ENCODE measurements at regions not wholly inside any gene's neighbourhood (a gene's known extent, or its start where the extent isn't known, plus 50 kb on each side); places are given as distances from the start of the nearest gene placed in this dataset.
"Not testable (repeated sequence)": the region's sequence is repeated elsewhere in the genome, so short reads cannot be mapped to it uniquely, and the experiment has no call there.

DNA sequence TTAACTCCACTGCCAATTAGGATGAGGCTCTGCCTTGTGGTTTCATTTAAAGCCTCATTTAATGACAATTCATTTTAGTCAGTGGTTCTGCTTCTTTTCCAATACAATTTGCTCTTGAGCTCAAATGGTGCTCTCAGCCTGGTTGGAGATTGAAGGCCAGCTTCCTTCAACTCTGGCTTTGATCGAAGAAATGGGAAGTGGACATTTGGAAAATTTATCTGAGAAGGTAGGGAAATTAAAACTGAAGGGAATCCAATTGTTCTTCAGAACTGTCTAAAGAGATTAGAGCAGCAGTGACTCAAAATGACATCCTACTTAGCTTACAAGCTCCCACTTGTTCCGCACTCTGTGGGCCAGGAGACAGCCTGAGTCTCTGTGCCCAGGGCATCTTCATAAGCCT lies 206.8 kb downstream of the SMARCA1 start:
- intact Hi-C loops (cut with DNase I), result no loop called here
- WGBS, 2 donors, result 83 to 97% methylated on average over 2 of the region's 2 CpGs

DNA sequence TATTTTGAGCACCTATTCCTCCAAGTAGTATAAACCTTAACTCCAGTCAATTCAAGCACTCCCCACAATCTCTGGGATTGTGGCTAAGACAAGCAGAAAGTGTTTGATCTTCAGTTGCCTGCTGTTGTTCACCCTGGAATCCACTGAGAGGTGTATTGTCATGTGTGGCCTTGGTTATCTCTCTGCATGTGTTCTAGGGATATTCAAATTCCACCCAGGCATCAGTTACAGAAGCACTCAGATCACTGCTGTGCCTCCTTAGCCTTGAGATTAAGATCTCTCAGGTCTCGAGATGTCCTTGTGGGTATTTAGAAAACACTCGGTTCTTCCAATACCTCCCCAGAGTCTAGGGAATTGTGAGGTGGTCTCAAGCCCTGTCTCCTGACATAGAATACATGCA lies 213.3 kb downstream of the SMARCA1 start:
- no peak overlapping the region for H3K27ac ChIP-seq (ENCODE audit: low read depth in 1 of 2, low read length in 2 of 2)
- no peak for DNase-seq
- intact Hi-C loops (cut with DNase I), result no loop called here
- no peaks in the 10 kb centered on the region for H3K4me1 ChIP-seq (ENCODE audit: control insufficient read depth in 1 of 2, insufficient read depth in 2 of 2, low read length in 2 of 2)
- no peak for ATAC-seq (ENCODE audit: low FRiP score)
- H3K4me3 ChIP-seq (ENCODE audit: low read length in 2 of 2), result no peak overlapping the region
- no peaks in the 10 kb centered on the region for H3K27me3 ChIP-seq (ENCODE audit: control insufficient read depth in 1 of 2, insufficient read depth in 2 of 2, low read length in 1 of 2)
- H3K36me3 ChIP-seq (ENCODE audit: control insufficient read depth in 1 of 2, insufficient read depth in 2 of 2, low read length in 1 of 2), result no peaks in the 10 kb centered on the region
- WGBS, 2 donors, result 53 to 62% methylated on average over 2 of the region's 2 CpGs
- H3K9me3 ChIP-seq (ENCODE audit: control insufficient read depth, low read length), result no peaks in the 10 kb centered on the region

More for the DNA sequence above, 206.8 kb downstream of the SMARCA1 start:
- ATAC-seq (ENCODE audit: low FRiP score), result no peak
- H3K4me3 ChIP-seq (ENCODE audit: low read length in 2 of 2), result no peak overlapping the region
- no peaks in the 10 kb centered on the region for H3K4me1 ChIP-seq (ENCODE audit: control insufficient read depth in 1 of 2, insufficient read depth in 2 of 2, low read length in 2 of 2)
- no peak overlapping the region for H3K27ac ChIP-seq (ENCODE audit: low read depth in 1 of 2, low read length in 2 of 2)
- no peak for DNase-seq
- H3K27me3 ChIP-seq (ENCODE audit: control insufficient read depth in 1 of 2, insufficient read depth in 2 of 2, low read length in 1 of 2), result no peaks in the 10 kb centered on the region
- no peaks in the 10 kb centered on the region for H3K9me3 ChIP-seq (ENCODE audit: control insufficient read depth, low read length)
- no peaks in the 10 kb centered on the region for H3K36me3 ChIP-seq (ENCODE audit: control insufficient read depth in 1 of 2, insufficient read depth in 2 of 2, low read length in 1 of 2)

DNA sequence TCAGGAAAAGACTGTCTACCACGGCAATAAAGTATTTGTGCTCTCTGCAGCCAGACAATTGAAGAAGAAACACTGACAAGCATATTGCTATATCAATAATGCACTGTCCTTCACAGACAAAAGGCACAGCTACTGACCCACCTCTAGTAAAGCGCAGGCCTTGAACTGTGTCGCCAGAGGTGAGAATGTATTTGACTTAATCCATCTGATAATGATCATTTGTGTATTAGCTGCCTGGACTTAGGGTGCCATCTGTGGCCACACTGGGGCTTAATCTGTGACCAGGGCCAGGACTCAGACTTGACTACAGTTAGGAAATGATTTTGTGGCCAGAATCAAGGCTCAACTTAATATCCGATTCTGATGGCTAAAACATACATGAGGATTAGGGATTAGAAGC lies 260.4 kb downstream of the SMARCA1 start:
- intact Hi-C loops (cut with DNase I), result no loop called here
- H3K27ac ChIP-seq (ENCODE audit: low read depth in 1 of 2, low read length in 2 of 2), result no peak overlapping the region
- ATAC-seq (ENCODE audit: low FRiP score) (no peak), DNase-seq (no peak)
- H3K4me3 ChIP-seq (ENCODE audit: low read length in 2 of 2), result no peak overlapping the region
- H3K36me3 ChIP-seq (ENCODE audit: control insufficient read depth in 1 of 2, insufficient read depth in 2 of 2, low read length in 1 of 2), result no peaks in the 10 kb centered on the region
- 53 to 79% methylated on average over 4 of the region's 4 CpGs for WGBS, 2 donors
- H3K4me1 ChIP-seq (ENCODE audit: control insufficient read depth in 1 of 2, insufficient read depth in 2 of 2, low read length in 2 of 2), result no peaks in the 10 kb centered on the region
- H3K9me3 ChIP-seq (ENCODE audit: control insufficient read depth, low read length), result no peaks in the 10 kb centered on the region
- H3K27me3 ChIP-seq (ENCODE audit: control insufficient read depth in 1 of 2, insufficient read depth in 2 of 2, low read length in 1 of 2), result no peaks in the 10 kb centered on the region

DNA sequence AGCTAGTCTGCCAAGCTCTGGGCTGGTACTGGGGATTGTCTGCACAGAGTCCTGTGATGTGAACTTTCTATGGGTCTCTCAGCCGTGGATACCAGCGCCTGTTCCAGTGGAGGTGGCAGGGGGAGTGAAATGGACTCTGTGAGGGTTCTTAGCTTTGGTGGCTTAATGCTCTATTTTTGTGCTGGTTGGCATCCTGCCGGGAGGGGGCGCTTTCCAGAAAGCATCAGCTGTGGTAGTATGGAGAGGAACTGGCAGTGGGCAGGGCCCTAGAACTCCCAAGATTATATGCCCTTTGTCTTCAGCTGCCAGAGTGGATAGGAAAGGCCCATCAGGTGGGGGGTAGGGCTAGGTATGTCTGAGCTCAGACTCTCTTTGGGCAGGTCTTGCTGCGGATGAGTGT lies 267.8 kb downstream of the SMARCA1 start:
- WGBS, 2 donors, result 56 to 93% methylated on average over 5 of the region's 5 CpGs
- H3K36me3 ChIP-seq (ENCODE audit: control insufficient read depth in 1 of 2, insufficient read depth in 2 of 2, low read length in 1 of 2); H3K4me3 ChIP-seq (ENCODE audit: low read length in 2 of 2); H3K4me1 ChIP-seq (ENCODE audit: control insufficient read depth in 1 of 2, insufficient read depth in 2 of 2, low read length in 2 of 2); DNase-seq; H3K27me3 ChIP-seq (ENCODE audit: control insufficient read depth in 1 of 2, insufficient read depth in 2 of 2, low read length in 1 of 2); H3K9me3 ChIP-seq (ENCODE audit: control insufficient read depth, low read length); intact Hi-C loops (cut with DNase I); ATAC-seq (ENCODE audit: low FRiP score); H3K27ac ChIP-seq (ENCODE audit: low read depth in 1 of 2, low read length in 2 of 2): not testable (repeated sequence)

DNA sequence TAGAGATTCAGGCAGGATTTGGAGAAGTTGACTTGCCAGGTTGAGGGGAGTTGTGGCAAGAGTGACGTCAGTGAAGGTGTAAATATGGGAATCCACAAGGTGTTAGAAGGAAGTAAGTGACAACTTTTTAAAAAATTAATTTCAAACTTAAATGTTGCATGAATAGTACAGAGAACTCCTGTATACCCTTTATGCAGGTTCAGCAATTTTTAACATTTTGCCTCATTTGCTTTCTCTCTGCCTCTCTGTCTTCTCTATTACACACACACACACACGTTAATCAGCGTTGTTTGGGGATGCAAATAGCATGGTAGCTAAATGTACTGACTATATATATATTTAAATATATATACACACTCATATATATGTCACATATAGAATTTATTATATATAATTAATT lies 273.7 kb downstream of the SMARCA1 start:
- Histone ChIP-seq H3K9me3 (ENCODE audit: control insufficient read depth, low read length) (no peaks in the 10 kb centered on the region), H3K36me3 (ENCODE audit: control insufficient read depth in 1 of 2, insufficient read depth in 2 of 2, low read length in 1 of 2) (no peaks in the 10 kb centered on the region), H3K27me3 (ENCODE audit: control insufficient read depth in 1 of 2, insufficient read depth in 2 of 2, low read length in 1 of 2) (no peaks in the 10 kb centered on the region), H3K4me1 (ENCODE audit: control insufficient read depth in 1 of 2, insufficient read depth in 2 of 2, low read length in 2 of 2) (no peaks in the 10 kb centered on the region), H3K27ac (ENCODE audit: low read depth in 1 of 2, low read length in 2 of 2) (no peak overlapping the region), H3K4me3 (ENCODE audit: low read length in 2 of 2) (no peak overlapping the region)
- ATAC-seq (ENCODE audit: low FRiP score) (no peak), DNase-seq (no peak)
- intact Hi-C loops (cut with DNase I), result no loop called here
- 38 to 69% methylated on average over 3 of the region's 3 CpGs for WGBS, 2 donors

DNA sequence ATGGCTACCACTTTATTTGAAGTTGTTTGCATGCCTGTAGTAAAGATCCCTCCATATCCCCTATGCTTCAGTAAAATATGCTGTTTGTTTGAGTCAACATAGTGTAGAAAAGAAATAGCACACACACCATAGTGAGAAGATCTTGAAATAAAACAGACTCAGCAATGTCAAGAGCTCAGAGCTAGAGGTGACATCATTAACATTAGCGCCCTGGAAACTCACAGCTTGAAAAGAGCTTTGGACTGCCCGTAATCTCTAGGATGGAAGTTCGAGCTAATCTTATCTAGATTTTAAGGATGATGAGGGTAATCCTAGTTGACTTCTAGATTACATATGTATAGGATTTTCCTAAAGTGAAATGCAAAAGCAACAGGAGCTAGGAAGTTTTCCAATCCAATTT lies 275.6 kb downstream of the SMARCA1 start:
- Histone ChIP-seq H3K4me1 (ENCODE audit: control insufficient read depth in 1 of 2, insufficient read depth in 2 of 2, low read length in 2 of 2) (no peaks in the 10 kb centered on the region), H3K4me3 (ENCODE audit: low read length in 2 of 2) (no peak overlapping the region), H3K27me3 (ENCODE audit: control insufficient read depth in 1 of 2, insufficient read depth in 2 of 2, low read length in 1 of 2) (no peaks in the 10 kb centered on the region), H3K36me3 (ENCODE audit: control insufficient read depth in 1 of 2, insufficient read depth in 2 of 2, low read length in 1 of 2) (no peaks in the 10 kb centered on the region), H3K27ac (ENCODE audit: low read depth in 1 of 2, low read length in 2 of 2) (no peak overlapping the region), H3K9me3 (ENCODE audit: control insufficient read depth, low read length) (no peaks in the 10 kb centered on the region)
- 40 to 56% methylated on average over 3 of the region's 3 CpGs for WGBS, 2 donors
- DNase-seq (no peak), ATAC-seq (ENCODE audit: low FRiP score) (no peak)
- intact Hi-C loops (cut with DNase I), result no loop called here

DNA sequence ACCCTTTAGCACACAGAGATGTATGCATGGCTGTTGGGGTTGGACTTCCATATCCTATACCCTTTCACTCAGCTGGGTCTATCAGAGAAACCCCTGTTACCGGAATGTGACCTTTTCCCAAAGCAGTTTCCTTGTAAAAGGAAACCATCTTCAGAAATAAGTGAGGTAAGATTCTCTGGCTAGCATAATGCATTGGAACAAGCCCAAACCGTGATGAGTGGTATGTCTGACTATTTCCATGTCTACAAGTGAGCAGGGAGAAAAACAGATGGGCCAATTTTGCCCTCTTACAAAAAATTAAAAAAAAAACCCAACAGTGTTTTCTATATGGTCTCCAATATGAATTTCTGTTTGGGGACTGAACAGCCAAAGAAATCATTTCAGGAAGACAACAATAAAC lies 283.9 kb downstream of the SMARCA1 start:
- H3K4me3 ChIP-seq (ENCODE audit: low read length in 2 of 2), result no peak overlapping the region
- no peak overlapping the region for H3K27ac ChIP-seq (ENCODE audit: low read depth in 1 of 2, low read length in 2 of 2)
- H3K4me1 ChIP-seq (ENCODE audit: control insufficient read depth in 1 of 2, insufficient read depth in 2 of 2, low read length in 2 of 2), result no peaks in the 10 kb centered on the region
- no peaks in the 10 kb centered on the region for H3K9me3 ChIP-seq (ENCODE audit: control insufficient read depth, low read length)
- DNase-seq, result no peak
- H3K36me3 ChIP-seq (ENCODE audit: control insufficient read depth in 1 of 2, insufficient read depth in 2 of 2, low read length in 1 of 2), result no peaks in the 10 kb centered on the region
- WGBS, 2 donors, result 52 to 81% methylated on average over 2 of the region's 2 CpGs
- intact Hi-C loops (cut with DNase I), result no loop called here
- no peaks in the 10 kb centered on the region for H3K27me3 ChIP-seq (ENCODE audit: control insufficient read depth in 1 of 2, insufficient read depth in 2 of 2, low read length in 1 of 2)
- no peak for ATAC-seq (ENCODE audit: low FRiP score)

DNA sequence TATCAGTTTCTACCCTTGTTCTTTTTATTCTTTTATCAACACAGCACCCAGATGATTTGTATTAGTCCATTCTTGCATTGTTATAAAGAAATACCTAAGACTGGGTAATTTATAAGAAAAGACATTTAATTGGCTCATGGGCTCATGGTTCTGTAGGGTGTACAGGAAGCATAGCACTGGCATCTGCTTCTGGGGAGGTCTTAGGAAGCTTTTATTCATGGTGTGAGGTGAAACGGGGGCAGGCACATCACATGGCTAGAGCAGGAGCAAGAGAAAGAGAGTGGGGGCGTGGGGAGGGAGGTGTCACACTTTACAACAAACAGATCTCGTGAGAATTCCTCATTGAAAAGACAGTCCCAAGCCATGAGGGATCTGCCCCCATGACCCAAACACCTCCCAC lies 285.3 kb downstream of the SMARCA1 start:
- intact Hi-C loops (cut with DNase I), result no loop called here
- H3K4me1 ChIP-seq (ENCODE audit: control insufficient read depth in 1 of 2, insufficient read depth in 2 of 2, low read length in 2 of 2), result no peaks in the 10 kb centered on the region
- 71 to 90% methylated on average over 3 of the region's 3 CpGs for WGBS, 2 donors
- no peak for DNase-seq
- no peaks in the 10 kb centered on the region for H3K27me3 ChIP-seq (ENCODE audit: control insufficient read depth in 1 of 2, insufficient read depth in 2 of 2, low read length in 1 of 2)
- no peak overlapping the region for H3K27ac ChIP-seq (ENCODE audit: low read depth in 1 of 2, low read length in 2 of 2)
- no peak overlapping the region for H3K4me3 ChIP-seq (ENCODE audit: low read length in 2 of 2)
- no peak for ATAC-seq (ENCODE audit: low FRiP score)
- no peaks in the 10 kb centered on the region for H3K9me3 ChIP-seq (ENCODE audit: control insufficient read depth, low read length)
- no peaks in the 10 kb centered on the region for H3K36me3 ChIP-seq (ENCODE audit: control insufficient read depth in 1 of 2, insufficient read depth in 2 of 2, low read length in 1 of 2)

DNA sequence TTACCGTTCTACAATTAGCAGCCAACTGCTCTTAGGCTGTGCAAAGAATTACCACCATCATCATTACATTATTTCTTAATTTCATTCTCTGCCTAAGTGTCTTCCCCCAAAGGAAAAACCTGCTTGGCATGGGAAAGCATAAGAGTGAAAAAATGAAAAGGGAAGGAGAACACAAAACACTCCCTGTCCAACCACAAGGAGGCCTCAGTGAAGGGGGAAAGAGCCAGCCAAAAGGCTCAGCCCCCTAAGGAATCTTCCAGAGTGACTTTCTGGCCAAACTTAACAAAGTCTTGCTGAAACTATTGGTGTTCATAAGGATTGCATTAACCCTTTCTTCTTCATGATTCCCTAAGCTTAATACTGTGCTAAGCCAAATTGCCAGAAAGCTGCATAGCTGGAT lies 287.4 kb downstream of the SMARCA1 start:
- intact Hi-C loops (cut with DNase I), result no loop called here
- Histone ChIP-seq H3K36me3 (ENCODE audit: control insufficient read depth in 1 of 2, insufficient read depth in 2 of 2, low read length in 1 of 2) (no peaks in the 10 kb centered on the region), H3K4me1 (ENCODE audit: control insufficient read depth in 1 of 2, insufficient read depth in 2 of 2, low read length in 2 of 2) (no peaks in the 10 kb centered on the region), H3K9me3 (ENCODE audit: control insufficient read depth, low read length) (no peaks in the 10 kb centered on the region), H3K27me3 (ENCODE audit: control insufficient read depth in 1 of 2, insufficient read depth in 2 of 2, low read length in 1 of 2) (no peaks in the 10 kb centered on the region), H3K27ac (ENCODE audit: low read depth in 1 of 2, low read length in 2 of 2) (no peak overlapping the region), H3K4me3 (ENCODE audit: low read length in 2 of 2) (no peak overlapping the region)
- ATAC-seq (ENCODE audit: low FRiP score) (no peak), DNase-seq (no peak)
- 40 to 75% methylated on average over 1 of the region's 1 CpG for WGBS, 2 donors

Data from aorta (tissue), 5 donors.